ENCODE measurements at regions not wholly inside any gene's neighbourhood (a gene's known extent, or its start where the extent isn't known, plus 50 kb on each side); places are given as distances from the start of the nearest gene placed in this dataset.

DNA sequence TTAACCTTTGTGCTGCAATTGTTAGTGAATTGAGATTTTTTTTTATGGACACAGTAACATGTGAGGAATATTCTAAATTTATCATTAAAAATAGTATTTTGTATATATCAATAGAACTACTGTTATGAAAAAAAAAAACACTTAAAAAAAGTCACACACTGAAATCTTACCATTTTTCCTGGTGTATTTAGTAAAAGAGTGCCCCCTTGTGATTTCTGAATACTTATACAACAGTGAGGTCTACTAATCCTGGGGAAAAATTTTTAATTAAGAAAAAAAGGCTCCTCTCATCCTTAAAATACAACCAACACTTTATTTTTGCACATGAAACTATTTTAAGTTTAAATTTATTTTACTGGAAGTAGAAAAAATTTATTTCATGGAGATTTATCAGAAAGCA lies 56.4 kb upstream of the SPOCK3 start:
- peak; percentile 1 for DNase-seq
- TF ChIP-seq GATA1 (IDR thresholded peaks at IDR 0.05; ENCODE audit: low read depth, low read length), result no peak
- no peak for TF ChIP-seq POLR2A (IDR thresholded peaks at IDR 0.05; ENCODE audit: low read length)

DNA sequence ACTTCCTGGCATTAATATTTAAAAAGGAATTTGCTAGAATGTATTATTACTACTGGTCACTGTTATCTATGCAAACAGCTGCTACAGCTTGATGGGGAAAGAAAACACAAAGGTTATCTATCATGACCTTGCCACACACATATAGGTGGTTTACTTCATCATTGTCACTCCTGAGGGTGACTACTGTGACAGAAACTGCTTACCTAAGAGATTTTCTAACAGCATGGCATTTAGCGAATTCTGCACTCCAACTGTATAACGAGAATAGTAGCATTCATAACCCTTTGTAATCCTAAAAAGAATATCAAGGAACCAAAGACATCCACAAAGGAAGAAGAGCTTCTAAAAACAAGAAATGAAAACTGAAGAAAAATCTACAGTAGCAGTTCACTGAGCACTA lies 74.6 kb upstream of the SPOCK3 start:
- TF ChIP-seq POLR2A (IDR thresholded peaks at IDR 0.05; ENCODE audit: low read length) (no peak), GATA1 (IDR thresholded peaks at IDR 0.05; ENCODE audit: low read depth, low read length) (no peak)
- DNase-seq, result peak in 1 of 2 experiments; percentile 16

DNA sequence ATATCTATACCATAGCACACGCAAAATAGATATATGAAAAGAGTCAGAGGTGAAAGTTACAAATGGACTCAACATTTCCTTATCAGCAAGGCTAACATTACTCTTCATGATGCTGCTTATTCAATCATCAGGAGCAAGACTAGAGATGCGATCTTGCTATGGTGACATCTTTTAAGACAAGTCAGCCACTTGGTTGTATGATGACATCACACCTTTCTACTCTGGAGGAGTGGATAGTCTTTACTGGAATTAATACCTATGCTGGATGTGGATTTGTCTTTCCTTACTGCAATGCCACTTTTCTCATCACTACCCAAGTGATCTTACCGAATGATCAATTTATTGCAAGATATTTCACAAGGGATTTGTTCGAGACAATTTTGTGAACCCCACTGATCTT lies 87.0 kb upstream of the SPOCK3 start:
- no peak for TF ChIP-seq GATA1 (IDR thresholded peaks at IDR 0.05; ENCODE audit: low read depth, low read length)
- TF ChIP-seq POLR2A (IDR thresholded peaks at IDR 0.05; ENCODE audit: low read length), result no peak
- DNase-seq, result no peak

DNA sequence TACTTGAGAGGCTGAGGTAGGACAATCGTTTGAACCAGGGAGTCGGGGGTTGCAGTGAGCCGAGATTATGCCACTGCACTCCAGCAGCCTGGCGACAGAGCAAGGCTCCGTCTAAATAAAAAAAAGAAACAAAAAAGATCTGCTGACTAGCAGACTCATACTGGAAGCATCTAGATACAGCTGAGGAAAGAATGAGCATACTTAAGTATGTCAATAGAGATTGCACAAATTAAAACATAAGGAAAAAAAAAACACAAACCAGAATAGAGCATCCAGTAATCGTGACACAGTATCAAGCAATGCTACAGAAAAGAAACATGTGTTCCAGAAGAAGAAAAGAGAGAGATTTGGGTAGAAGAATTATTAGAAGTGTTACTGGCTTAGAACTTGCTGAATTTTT lies 105.5 kb upstream of the SPOCK3 start:
- no peak for DNase-seq
- TF ChIP-seq POLR2A (IDR thresholded peaks at IDR 0.05; ENCODE audit: low read length), result no peak
- TF ChIP-seq GATA1 (IDR thresholded peaks at IDR 0.05; ENCODE audit: low read depth, low read length), result no peak

DNA sequence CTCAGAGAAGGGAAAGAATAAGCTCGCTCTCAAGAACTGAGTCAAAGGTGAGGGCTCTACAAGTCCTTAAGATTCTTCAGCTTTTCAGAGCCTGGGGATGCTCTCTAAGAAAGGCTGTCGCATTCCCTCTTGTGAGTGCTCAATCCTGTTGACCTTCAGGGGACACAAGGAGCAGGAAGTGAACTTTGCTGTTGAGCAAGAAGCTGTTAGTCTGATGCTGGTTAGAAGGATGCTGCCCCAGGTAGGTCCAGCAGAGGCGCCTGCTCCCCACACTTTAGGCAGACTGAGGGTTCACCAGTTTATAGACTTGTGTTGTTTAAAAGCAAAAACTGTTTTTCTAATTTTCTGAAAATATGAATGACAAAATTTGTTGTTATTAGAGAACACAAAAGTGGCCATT lies 125.4 kb upstream of the SPOCK3 start:
- TF ChIP-seq POLR2A (IDR thresholded peaks at IDR 0.05; ENCODE audit: low read length) (no peak), GATA1 (IDR thresholded peaks at IDR 0.05; ENCODE audit: low read depth, low read length) (no peak)
- DNase-seq, result no peak

DNA sequence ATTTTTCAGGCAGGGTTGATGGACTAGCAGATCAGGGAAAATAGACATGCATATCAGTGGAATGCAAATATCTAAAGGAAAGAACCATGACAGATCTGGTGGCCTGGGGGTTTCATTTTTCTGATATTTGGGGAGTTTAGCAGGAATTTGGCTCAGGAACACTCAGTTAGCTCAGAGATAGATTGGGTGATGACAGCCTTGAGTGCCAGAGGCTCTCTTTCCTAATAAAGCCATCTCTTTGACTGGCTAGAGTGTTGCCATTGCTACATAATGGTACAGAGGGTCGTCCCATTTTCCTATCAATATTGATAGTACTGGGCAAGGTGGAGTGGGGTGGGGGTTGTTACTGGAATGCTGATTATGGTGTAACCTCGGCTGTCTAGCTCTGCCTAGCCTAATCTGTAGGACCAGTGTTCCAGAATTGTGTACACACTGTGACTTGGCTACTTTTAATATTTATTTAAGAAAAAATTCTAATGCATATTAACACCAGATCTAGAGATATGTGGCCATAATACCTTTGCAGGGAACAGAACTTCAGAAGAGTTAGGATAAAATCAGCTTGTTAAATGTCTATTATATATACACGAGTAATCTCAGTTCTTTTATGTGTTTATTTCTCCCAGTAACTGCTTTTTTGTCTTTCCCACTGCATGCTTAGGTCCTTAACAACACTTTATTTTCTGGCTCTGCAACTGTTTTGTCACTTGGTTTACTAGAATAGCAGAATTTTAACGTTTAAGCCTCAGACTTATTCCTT lies 145.0 kb upstream of the SPOCK3 start:
- no peak for DNase-seq
- no peak for TF ChIP-seq GATA1 (IDR thresholded peaks at IDR 0.05; ENCODE audit: low read depth, low read length)
- TF ChIP-seq POLR2A (IDR thresholded peaks at IDR 0.05; ENCODE audit: low read length), result no peak

DNA sequence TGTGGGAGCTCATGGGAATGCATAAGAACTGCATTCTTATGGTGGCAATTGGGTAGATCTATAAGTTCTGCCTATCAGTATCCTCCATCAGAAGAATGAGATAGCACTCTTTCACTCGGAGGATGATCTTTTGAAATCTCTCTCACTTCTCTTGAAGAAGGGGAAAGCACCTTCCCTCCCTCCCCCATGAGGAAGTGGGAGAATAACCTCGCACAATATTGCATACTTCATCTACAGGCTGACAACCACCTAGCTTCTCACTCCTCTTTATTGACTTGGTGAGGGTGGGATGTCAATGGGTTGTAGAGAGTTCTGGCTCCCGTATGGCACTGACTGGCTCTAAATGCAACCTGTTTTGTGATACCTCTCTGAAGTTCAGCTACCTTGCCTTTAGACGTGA lies 146.7 kb upstream of the SPOCK3 start:
- DNase-seq, result no peak
- TF ChIP-seq GATA1 (IDR thresholded peaks at IDR 0.05; ENCODE audit: low read depth, low read length) (no peak), POLR2A (IDR thresholded peaks at IDR 0.05; ENCODE audit: low read length) (no peak)

DNA sequence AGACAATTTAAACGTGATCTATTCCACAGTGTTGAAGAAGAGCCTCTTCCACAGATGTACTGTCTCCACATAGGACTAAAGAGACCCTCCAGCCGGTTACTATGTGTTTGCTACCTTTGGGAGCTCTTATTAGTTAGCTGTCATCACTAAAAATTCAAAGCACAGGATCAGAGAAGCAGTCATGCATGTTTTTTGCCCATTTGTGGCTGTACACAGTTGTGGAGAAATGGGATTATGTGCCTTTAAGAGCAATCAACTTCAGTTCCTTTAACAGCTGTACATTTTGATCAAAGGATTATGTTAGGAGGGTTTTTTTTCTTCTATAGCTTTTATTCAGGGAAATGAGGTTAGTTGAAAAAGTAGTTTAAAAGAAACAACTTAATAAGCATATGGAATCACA lies 149.0 kb upstream of the SPOCK3 start:
- DNase-seq, result no peak
- TF ChIP-seq GATA1 (IDR thresholded peaks at IDR 0.05; ENCODE audit: low read depth, low read length) (no peak), POLR2A (IDR thresholded peaks at IDR 0.05; ENCODE audit: low read length) (no peak)

DNA sequence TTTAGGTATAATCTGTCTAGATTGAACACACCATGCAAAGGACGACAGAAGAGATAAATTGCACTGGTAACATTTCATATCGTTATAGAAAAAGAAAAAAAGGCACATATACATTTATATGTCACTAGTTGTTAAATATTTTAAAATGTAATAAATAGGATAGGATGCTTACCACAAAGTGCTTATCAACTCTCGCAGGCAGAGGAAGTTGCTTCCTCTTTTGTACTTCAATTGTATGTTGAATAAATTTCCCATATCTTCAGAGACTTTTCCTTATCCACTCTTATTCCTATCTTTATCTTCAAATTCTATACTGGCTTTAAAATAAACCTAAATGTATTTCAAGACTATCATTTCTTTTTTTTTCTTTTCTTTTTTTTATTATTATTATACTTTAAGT lies 163.3 kb upstream of the SPOCK3 start:
- no peak for DNase-seq
- no peak for TF ChIP-seq POLR2A (IDR thresholded peaks at IDR 0.05; ENCODE audit: low read length)
- TF ChIP-seq GATA1 (IDR thresholded peaks at IDR 0.05; ENCODE audit: low read depth, low read length), result no peak

DNA sequence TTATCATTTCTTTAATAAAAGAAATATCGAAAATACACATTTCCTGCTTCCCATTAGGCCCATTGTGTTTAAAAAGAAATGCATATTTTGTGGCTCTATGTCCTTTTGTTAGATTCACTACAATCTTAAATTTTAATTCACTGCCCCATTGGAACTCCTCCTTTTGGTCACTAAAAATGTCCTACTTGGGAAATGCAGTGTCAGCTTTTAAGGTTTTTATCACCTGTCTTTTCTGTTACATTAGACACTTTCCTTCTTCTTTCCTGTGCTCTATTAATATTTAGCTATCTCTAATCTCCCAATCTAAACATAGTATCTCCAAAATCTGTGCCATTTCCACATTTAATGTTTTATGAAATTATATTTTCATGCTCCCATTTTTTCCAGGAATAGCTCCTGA lies 164.9 kb upstream of the SPOCK3 start:
- no peak for DNase-seq
- TF ChIP-seq GATA1 (IDR thresholded peaks at IDR 0.05; ENCODE audit: low read depth, low read length) (no peak), POLR2A (IDR thresholded peaks at IDR 0.05; ENCODE audit: low read length) (no peak)

DNA sequence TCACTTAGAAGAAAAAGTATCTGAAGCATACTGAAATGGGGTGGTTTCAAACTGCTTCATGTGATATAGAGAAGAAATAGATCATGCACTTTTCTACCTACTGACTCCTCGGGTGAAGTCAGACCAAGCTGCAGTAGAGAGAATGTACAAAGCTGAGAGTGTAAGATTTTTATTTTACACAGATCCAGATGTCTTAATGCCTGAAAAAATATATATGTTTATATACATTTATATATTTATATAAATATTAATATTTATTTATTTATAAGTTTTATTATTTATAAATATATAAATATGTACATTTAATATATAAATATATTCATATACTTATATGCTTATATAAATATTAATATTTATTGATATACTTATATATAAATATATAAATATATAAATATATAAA lies 171.9 kb upstream of the SPOCK3 start:
- no peak for DNase-seq
- TF ChIP-seq GATA1 (IDR thresholded peaks at IDR 0.05; ENCODE audit: low read depth, low read length) (no peak), POLR2A (IDR thresholded peaks at IDR 0.05; ENCODE audit: low read length) (no peak)

DNA sequence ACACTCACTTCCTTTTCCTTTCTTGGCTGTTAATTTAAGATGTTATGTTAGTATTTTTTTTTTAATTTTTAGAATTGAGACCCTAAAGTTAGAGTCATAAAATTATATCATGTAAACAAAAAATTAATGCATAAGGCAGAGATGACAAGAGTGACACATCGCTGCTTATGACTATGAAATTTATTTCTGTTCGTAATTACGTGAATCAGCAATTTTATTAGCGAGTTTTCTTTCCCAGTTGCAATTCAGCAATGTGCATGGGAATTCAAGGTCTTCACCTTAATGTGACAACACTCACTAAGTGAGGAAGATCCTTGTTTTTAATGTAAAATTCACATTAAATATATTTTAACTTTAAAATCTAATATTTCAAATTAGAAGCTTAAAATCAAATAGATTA lies 181.2 kb upstream of the SPOCK3 start:
- no peak for DNase-seq
- no peak for TF ChIP-seq GATA1 (IDR thresholded peaks at IDR 0.05; ENCODE audit: low read depth, low read length)
- TF ChIP-seq POLR2A (IDR thresholded peaks at IDR 0.05; ENCODE audit: low read length), result no peak

DNA sequence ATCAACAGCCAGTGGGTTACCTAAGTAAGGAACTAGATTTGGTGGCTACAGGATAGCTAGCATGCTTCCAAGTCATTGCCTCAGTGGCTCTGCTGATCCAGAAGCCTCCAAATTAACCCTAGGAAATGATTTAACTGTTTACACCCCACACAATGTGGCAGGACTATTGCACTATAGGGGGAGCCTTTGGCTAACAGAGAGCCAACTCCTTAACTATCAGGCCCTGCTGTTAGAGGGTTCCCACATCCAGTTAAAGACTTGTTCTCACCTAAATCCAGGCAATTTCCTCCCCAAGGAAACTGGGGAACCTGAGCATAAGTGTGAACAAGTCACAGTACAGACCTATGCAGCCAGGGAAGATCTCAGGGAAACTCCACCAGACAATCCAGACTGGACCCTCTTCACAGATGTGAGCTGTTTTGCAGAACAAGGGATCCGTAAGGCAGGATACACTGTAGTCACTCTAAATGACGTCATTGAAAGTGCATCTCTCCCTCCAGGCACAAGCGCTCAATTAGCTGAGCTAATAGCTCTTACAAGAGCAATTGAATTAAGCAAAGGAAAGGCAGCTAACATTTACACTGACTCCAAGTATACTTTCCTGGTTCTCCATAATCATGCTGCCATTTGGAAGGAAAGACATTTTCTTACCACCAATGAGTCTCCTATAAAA lies 185.3 kb upstream of the SPOCK3 start:
- no peak for TF ChIP-seq GATA1 (IDR thresholded peaks at IDR 0.05; ENCODE audit: low read depth, low read length)
- TF ChIP-seq POLR2A (IDR thresholded peaks at IDR 0.05; ENCODE audit: low read length), result no peak
- no peak for DNase-seq

DNA sequence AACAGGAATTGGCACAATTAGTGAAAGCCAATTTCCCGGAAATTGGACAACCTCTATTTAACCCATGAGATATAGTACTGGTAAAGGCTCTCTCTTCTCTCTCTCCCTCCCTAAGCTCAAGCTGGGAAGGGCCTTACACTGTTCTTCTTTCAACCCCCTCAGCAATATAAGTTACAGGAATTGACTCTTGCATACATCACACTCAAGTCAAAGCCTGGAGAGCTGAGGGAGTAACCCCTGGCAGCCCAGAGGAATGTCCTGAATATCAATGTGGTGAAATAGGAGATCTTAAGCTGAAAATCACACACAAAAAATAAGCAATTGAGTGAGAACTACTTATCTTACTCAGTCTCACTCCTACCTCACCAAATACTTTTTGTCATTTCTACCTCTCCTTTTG lies 186.9 kb upstream of the SPOCK3 start:
- no peak for DNase-seq
- TF ChIP-seq POLR2A (IDR thresholded peaks at IDR 0.05; ENCODE audit: low read length), result no peak
- no peak for TF ChIP-seq GATA1 (IDR thresholded peaks at IDR 0.05; ENCODE audit: low read depth, low read length)

Measured in erythroblast (primary cell).